DND-41 (cell line): ENCODE measurements at regions not wholly inside any gene's neighbourhood (a gene's known extent, or its start where the extent isn't known, plus 50 kb on each side); places are given as distances from the start of the nearest gene placed in this dataset.

Experiments used
- CTCF ChIP-seq: IDR thresholded peaks from 2 replicates; pipeline ENCODE4 v1.5.1; 2012; ENCODE audit warnings: borderline replicate concordance, low read length, moderate library complexity, mild to moderate bottlenecking; ENCODE audit not compliant: poor library complexity, severe bottlenecking; ENCODE audit errors: extremely low read depth
- EZH2 ChIP-seq: IDR thresholded peaks from 3 replicates; pipeline ENCODE4 v1.6.1; 2012; ENCODE audit warnings: borderline replicate concordance, low read depth, mild to moderate bottlenecking, moderate library complexity, low read length, inconsistent platforms; ENCODE audit not compliant: severe bottlenecking

- no peak for TF ChIP-seq CTCF
- TF ChIP-seq EZH2: no peak
Observed at GRCh38 chr16:79816081-79816497, 215.6 kb upstream of the MAF start.
